ENCODE measurements at regions not wholly inside any gene's neighbourhood (a gene's known extent, or its start where the extent isn't known, plus 50 kb on each side); places are given as distances from the start of the nearest gene placed in this dataset.

- Mint-ChIP-seq H3K36me3 (no peaks in the 10 kb centered on the region), H3K27me3 (ENCODE audit: low read depth) (peaks cover 2% of the 10 kb centered on the region; the same call in 1 of the 2 replicates), H3K9me3 (no peaks in the 10 kb centered on the region), H3K4me3 (no peak overlapping the region), H3K4me1 (no peaks in the 10 kb centered on the region), H3K27ac (no peak overlapping the region)
- TF ChIP-seq, protein P1, sequence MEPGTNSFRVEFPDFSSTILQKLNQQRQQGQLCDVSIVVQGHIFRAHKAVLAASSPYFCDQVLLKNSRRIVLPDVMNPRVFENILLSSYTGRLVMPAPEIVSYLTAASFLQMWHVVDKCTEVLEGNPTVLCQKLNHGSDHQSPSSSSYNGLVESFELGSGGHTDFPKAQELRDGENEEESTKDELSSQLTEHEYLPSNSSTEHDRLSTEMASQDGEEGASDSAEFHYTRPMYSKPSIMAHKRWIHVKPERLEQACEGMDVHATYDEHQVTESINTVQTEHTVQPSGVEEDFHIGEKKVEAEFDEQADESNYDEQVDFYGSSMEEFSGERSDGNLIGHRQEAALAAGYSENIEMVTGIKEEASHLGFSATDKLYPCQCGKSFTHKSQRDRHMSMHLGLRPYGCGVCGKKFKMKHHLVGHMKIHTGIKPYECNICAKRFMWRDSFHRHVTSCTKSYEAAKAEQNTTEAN (CRISPR knock-in tag; IDR thresholded peaks at IDR 0.05), result no peak
- TF ChIP-seq, protein P2, sequence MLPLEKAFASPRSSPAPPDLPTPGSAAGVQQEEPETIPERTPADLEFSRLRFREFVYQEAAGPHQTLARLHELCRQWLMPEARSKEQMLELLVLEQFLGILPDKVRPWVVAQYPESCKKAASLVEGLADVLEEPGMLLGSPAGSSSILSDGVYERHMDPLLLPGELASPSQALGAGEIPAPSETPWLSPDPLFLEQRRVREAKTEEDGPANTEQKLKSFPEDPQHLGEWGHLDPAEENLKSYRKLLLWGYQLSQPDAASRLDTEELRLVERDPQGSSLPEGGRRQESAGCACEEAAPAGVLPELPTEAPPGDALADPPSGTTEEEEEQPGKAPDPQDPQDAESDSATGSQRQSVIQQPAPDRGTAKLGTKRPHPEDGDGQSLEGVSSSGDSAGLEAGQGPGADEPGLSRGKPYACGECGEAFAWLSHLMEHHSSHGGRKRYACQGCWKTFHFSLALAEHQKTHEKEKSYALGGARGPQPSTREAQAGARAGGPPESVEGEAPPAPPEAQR (CRISPR knock-in tag; IDR thresholded peaks at IDR 0.05), result no peak
- no peak for ATAC-seq
- no peak for DNase-seq (ENCODE audit: low spot score)
- ChIA-PET CTCF (no interaction called here), POLR2A (no interaction called here)
Measured at GRCh38 chr3:98651780-98652077, 58.3 kb upstream of the CPOX start.

DNA sequence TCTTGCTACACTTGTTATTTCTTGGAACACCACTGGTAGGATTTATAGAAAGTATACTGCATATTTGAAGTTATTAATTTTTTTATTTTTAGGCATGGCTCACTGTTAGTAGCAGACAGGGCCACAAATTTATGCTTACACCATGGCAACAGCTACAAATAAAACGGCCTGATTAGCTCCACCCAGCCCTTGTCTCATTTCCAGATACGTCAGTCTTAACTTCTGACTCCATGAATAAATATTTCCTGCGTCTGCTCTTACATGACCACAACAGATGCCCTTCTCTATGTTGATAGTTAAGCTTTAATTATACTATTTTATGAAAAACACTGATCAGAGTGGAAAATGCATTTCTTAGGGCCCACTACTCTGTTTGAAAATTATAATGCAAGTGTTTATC, 62.3 kb upstream of the CPOX start:
- no peak for DNase-seq (ENCODE audit: low spot score)
- peaks cover 23% of the 10 kb centered on the region for H3K27me3 Mint-ChIP-seq (ENCODE audit: low read depth)
- no peak for ATAC-seq
- H3K9me3 Mint-ChIP-seq, result no peaks in the 10 kb centered on the region
- H3K27ac Mint-ChIP-seq, result no peak overlapping the region
- no peak overlapping the region for H3K4me3 Mint-ChIP-seq
- H3K4me1 Mint-ChIP-seq, result peaks cover 5% of the 10 kb centered on the region
- TF ChIP-seq GTF2I (CRISPR knock-in tag; conservative IDR thresholded peaks at IDR 0.05) (no peak), AR (CRISPR knock-in tag; IDR thresholded peaks at IDR 0.05) (no peak), TP53 (CRISPR knock-in tag; IDR thresholded peaks at IDR 0.05) (no peak), JAZF1 (CRISPR knock-in tag; IDR thresholded peaks at IDR 0.05) (no peak), STAT6 (CRISPR knock-in tag; conservative IDR thresholded peaks at IDR 0.05; ENCODE audit: low read depth) (no peak), MYBL2 (CRISPR knock-in tag; IDR thresholded peaks at IDR 0.05) (no peak), EMX1 (CRISPR knock-in tag; IDR thresholded peaks at IDR 0.05) (no peak)
- TF ChIP-seq, protein P3, sequence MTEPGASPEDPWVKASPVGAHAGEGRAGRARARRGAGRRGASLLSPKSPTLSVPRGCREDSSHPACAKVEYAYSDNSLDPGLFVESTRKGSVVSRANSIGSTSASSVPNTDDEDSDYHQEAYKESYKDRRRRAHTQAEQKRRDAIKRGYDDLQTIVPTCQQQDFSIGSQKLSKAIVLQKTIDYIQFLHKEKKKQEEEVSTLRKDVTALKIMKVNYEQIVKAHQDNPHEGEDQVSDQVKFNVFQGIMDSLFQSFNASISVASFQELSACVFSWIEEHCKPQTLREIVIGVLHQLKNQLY (CRISPR knock-in tag; IDR thresholded peaks at IDR 0.05), result no peak
- ChIA-PET POLR2A (no interaction called here), CTCF (interaction anchor here (3.3 kb wide), 1 partner anchor 54 kb away, joined by 62 read pairs; no protein-coding TSS in a partner anchor)
- no peaks in the 10 kb centered on the region for H3K36me3 Mint-ChIP-seq

GRCh38 chr3:98657457-98657856, 64.0 kb upstream of the CPOX start:
- ATAC-seq, result peak; percentile 99
- Mint-ChIP-seq H3K4me1 (peaks cover 5% of the 10 kb centered on the region), H3K4me3 (peak overlapping the region; percentile 35), H3K27me3 (ENCODE audit: low read depth) (peaks cover 23% of the 10 kb centered on the region), H3K27ac (no peak overlapping the region), H3K9me3 (no peaks in the 10 kb centered on the region), H3K36me3 (no peaks in the 10 kb centered on the region)
- peak; percentile 76 for DNase-seq (ENCODE audit: low spot score)
- ChIA-PET CTCF (interaction anchor here (0.6 to 3.3 kb wide), 32 partner anchors 12 to 1302 kb away, joined by 3 to 62 read pairs (median 5); partner anchors contain the start of genes CPOX, GPR15 and ST3GAL6), POLR2A (interaction anchor here (0.6 to 0.7 kb wide), 3 partner anchors 24 to 383 kb away, joined by 3 to 6 read pairs (median 4); no protein-coding TSS in a partner anchor)
- TF ChIP-seq ZMAT4 (CRISPR knock-in tag; IDR thresholded peaks at IDR 0.05) (no peak), CREM (CRISPR knock-in tag; IDR thresholded peaks at IDR 0.05) (no peak), JUN (CRISPR knock-in tag; IDR thresholded peaks at IDR 0.05) (no peak), JAZF1 (CRISPR knock-in tag; IDR thresholded peaks at IDR 0.05) (no peak), FOXK1 (CRISPR knock-in tag; IDR thresholded peaks at IDR 0.05) (no peak), GABPB1 (CRISPR knock-in tag; IDR thresholded peaks at IDR 0.05) (no peak), ZNF121 (CRISPR knock-in tag; IDR thresholded peaks at IDR 0.05) (no peak), ZNF423 (CRISPR knock-in tag; IDR thresholded peaks at IDR 0.05) (peak; percentile 92), SP1 (CRISPR knock-in tag; conservative IDR thresholded peaks at IDR 0.05) (no peak), CBFB (CRISPR knock-in tag; IDR thresholded peaks at IDR 0.05; ENCODE audit: low read depth) (0 out of 2 replicates have a peak, but pooled peaks have one; percentile 46)
- TF ChIP-seq, protein P4, sequence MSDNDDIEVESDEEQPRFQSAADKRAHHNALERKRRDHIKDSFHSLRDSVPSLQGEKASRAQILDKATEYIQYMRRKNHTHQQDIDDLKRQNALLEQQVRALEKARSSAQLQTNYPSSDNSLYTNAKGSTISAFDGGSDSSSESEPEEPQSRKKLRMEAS (CRISPR knock-in tag; IDR thresholded peaks at IDR 0.05), result peak; percentile 49; the same call in 1 of the 2 replicates

Measured in WTC11 (cell line).